Stomach smooth muscle (tissue), 2 donors: ENCODE measurements at regions not wholly inside any gene's neighbourhood (a gene's known extent, or its start where the extent isn't known, plus 50 kb on each side); places are given as distances from the start of the nearest gene placed in this dataset.
"Not testable (repeated sequence)": the region's sequence is repeated elsewhere in the genome, so short reads cannot be mapped to it uniquely, and the experiment has no call there.

Source experiments
- H3K27ac ChIP-seq: one replicate; pipeline ENCODE4 v1.7.0; 2013; ENCODE audit warnings: mild to moderate bottlenecking, low read length, inconsistent platforms
- H3K27me3 ChIP-seq, 2 donors: one replicate each; pipeline ENCODE4 v1.7.0; 2013; ENCODE audit warnings: low read length in 2 of 2; ENCODE audit not compliant: insufficient read depth in 2 of 2, control insufficient read depth in 1 of 2
- H3K36me3 ChIP-seq, 2 donors: one replicate each; pipeline ENCODE4 v1.7.0; 2013; ENCODE audit warnings: low read length in 2 of 2; ENCODE audit not compliant: control insufficient read depth in 2 of 2, insufficient read depth in 2 of 2
- H3K4me1 ChIP-seq: one replicate; pipeline ENCODE4 v1.7.0; 2013; ENCODE audit warnings: low read length; ENCODE audit not compliant: control insufficient read depth, insufficient read depth
- H3K4me3 ChIP-seq, 2 donors: one replicate each; pipeline ENCODE4 v1.7.0; 2013; ENCODE audit warnings: low read length in 2 of 2
- H3K9ac ChIP-seq, 2 donors: one replicate each; pipeline ENCODE4 v1.7.0; 2013; ENCODE audit warnings: low read length in 2 of 2, mild to moderate bottlenecking in 1 of 2
- H3K9me3 ChIP-seq, 2 donors: one replicate each; pipeline ENCODE4 v1.7.0; 2013; ENCODE audit warnings: low read length in 2 of 2; ENCODE audit not compliant: control insufficient read depth in 2 of 2
- donor health status: healthy.
- donor health status: Pancreatic carcinoma.

GRCh38 chr2:61649021-61649420 lies 110.9 kb upstream of the XPO1 start:
- Histone ChIP-seq H3K4me3 (no peak overlapping the region), H3K9ac (no peak overlapping the region), H3K9me3 (no peaks in the 10 kb centered on the region), H3K4me1 (no peaks in the 10 kb centered on the region), H3K36me3 (no peaks in the 10 kb centered on the region), H3K27me3 (no peaks in the 10 kb centered on the region), H3K27ac (no peak overlapping the region)

DNA sequence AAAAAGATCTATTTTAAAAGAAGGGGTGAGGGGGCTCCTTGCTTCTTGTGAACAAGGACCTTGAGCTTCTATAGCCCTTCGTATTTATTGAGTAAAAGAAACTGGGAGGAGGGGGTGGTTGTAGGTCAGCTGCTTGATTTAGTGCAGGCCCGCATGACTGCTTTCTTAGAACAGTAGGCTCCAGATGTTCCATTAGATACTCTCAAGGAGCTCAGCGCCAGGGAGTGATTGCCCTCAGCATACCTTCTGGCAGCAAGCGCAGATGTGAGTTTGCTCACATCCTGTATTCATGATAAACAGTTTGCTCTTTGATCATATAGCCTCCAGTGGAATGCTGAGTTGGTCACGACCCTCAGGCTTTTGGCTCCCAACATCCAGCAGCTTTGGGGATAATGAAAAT lies 108.9 kb upstream of the XPO1 start:
- Histone ChIP-seq H3K27me3 (no peaks in the 10 kb centered on the region), H3K4me1 (no peaks in the 10 kb centered on the region), H3K9me3 (no peaks in the 10 kb centered on the region)

GRCh38 chr2:61645911-61646310 lies 107.8 kb upstream of the XPO1 start:
- Histone ChIP-seq H3K27ac (no peak overlapping the region), H3K9me3 (no peaks in the 10 kb centered on the region), H3K36me3 (no peaks in the 10 kb centered on the region), H3K27me3 (no peaks in the 10 kb centered on the region), H3K9ac (no peak overlapping the region), H3K4me3 (no peak overlapping the region), H3K4me1 (no peaks in the 10 kb centered on the region)

More for the DNA sequence above, 108.9 kb upstream of the XPO1 start:
- Histone ChIP-seq H3K4me3 (no peak overlapping the region), H3K27ac (no peak overlapping the region), H3K9ac (no peak overlapping the region), H3K36me3 (no peaks in the 10 kb centered on the region)

- H3K4me1 ChIP-seq, H3K36me3 ChIP-seq, H3K4me3 ChIP-seq, H3K27ac ChIP-seq, H3K9ac ChIP-seq, H3K27me3 ChIP-seq, H3K9me3 ChIP-seq: not testable (repeated sequence)
Measured at GRCh38 chr2:61643153-61643552, 105.0 kb upstream of the XPO1 start.

- Histone ChIP-seq H3K9me3 (no peaks in the 10 kb centered on the region), H3K4me3 (no peak overlapping the region), H3K9ac (no peak overlapping the region), H3K36me3 (no peaks in the 10 kb centered on the region), H3K27ac (no peak overlapping the region), H3K4me1 (no peaks in the 10 kb centered on the region), H3K27me3 (no peaks in the 10 kb centered on the region)
Measured at GRCh38 chr2:61640406-61640805, 102.2 kb upstream of the XPO1 start.

DNA sequence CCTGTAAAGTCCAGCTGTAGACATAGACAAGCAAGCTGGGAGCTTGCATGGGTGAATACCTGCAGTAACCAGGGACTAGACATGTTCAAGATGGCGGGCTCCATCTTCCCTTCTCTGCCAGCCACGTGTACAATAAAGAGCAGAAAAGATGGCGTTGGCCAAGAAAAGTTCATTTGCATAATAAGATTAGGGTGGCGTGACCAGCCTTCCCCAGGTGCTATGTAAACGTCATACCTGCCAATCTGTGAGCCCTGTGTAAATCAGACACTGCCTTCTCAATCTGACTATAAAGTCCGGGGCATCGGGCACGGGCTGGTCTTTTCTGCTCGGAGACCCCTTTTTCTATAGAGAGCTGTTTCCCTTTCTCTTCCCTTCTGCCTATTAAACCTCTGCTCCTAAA lies 101.6 kb upstream of the XPO1 start:
- H3K4me1 ChIP-seq: no peaks in the 10 kb centered on the region
- H3K4me3 ChIP-seq: no peak overlapping the region
- no peak overlapping the region for H3K9ac ChIP-seq
- H3K9me3 ChIP-seq: no peaks in the 10 kb centered on the region
- H3K27me3 ChIP-seq: no peaks in the 10 kb centered on the region
- no peak overlapping the region for H3K27ac ChIP-seq
- no peaks in the 10 kb centered on the region for H3K36me3 ChIP-seq

- Histone ChIP-seq H3K4me3 (no peak overlapping the region), H3K27ac (no peak overlapping the region), H3K27me3 (no peaks in the 10 kb centered on the region), H3K9me3 (no peaks in the 10 kb centered on the region), H3K9ac (no peak overlapping the region), H3K4me1 (no peaks in the 10 kb centered on the region), H3K36me3 (no peaks in the 10 kb centered on the region)
Measured at GRCh38 chr2:61636686-61637085, 98.5 kb upstream of the XPO1 start.

- no peaks in the 10 kb centered on the region for H3K36me3 ChIP-seq
- H3K9ac ChIP-seq: no peak overlapping the region
- H3K27me3 ChIP-seq: no peaks in the 10 kb centered on the region
- no peaks in the 10 kb centered on the region for H3K4me1 ChIP-seq
- no peak overlapping the region for H3K4me3 ChIP-seq
- H3K9me3 ChIP-seq: no peaks in the 10 kb centered on the region
- no peak overlapping the region for H3K27ac ChIP-seq
Measured at GRCh38 chr2:61634512-61634911, 96.4 kb upstream of the XPO1 start.

DNA sequence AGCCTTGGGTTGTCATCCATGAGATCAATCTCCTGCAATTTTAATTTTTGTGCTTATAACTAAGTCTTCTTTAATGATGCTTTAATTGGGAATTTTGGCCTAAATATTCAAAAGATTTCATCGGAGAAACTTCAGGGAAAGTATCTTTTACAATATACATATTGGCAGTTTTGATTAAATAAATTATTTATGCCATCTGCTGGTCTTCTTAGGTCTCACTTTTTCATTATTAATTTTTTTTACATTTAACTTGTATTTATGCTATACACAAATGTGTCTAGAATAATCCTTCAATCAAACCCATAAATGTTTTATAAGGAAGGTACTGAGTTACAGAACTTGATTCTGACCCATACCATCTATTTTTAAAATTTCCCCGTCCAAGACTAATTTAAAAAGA lies 95.1 kb upstream of the XPO1 start:
- Histone ChIP-seq H3K9me3 (no peaks in the 10 kb centered on the region), H3K27ac (no peak overlapping the region), H3K36me3 (no peaks in the 10 kb centered on the region), H3K4me1 (no peaks in the 10 kb centered on the region), H3K27me3 (no peaks in the 10 kb centered on the region), H3K4me3 (no peak overlapping the region), H3K9ac (no peak overlapping the region)

- H3K4me1 ChIP-seq: no peaks in the 10 kb centered on the region
- H3K9me3 ChIP-seq: no peaks in the 10 kb centered on the region
- H3K27ac ChIP-seq: no peak overlapping the region
- no peak overlapping the region for H3K9ac ChIP-seq
- H3K27me3 ChIP-seq: no peaks in the 10 kb centered on the region
- H3K36me3 ChIP-seq: no peaks in the 10 kb centered on the region
- no peak overlapping the region for H3K4me3 ChIP-seq
Measured at GRCh38 chr2:61632276-61633169, 94.4 kb upstream of the XPO1 start.

GRCh38 chr2:61631321-61631720 lies 93.2 kb upstream of the XPO1 start:
- Histone ChIP-seq H3K9ac (no peak overlapping the region), H3K4me3 (no peak overlapping the region), H3K27me3 (no peaks in the 10 kb centered on the region), H3K4me1 (no peaks in the 10 kb centered on the region), H3K27ac (no peak overlapping the region), H3K9me3 (no peaks in the 10 kb centered on the region), H3K36me3 (no peaks in the 10 kb centered on the region)
